SU-DHL-6 (cell line): ENCODE measurements at regions not wholly inside any gene's neighbourhood (a gene's known extent, or its start where the extent isn't known, plus 50 kb on each side); places are given as distances from the start of the nearest gene placed in this dataset.

Experiments
- H2AFZ ChIP-seq: fragments of 200-600 bp; sonication (generic); 2 replicates; pipeline ENCODE4 v1.6.1; 2014; ENCODE audit warnings: low read depth, mild to moderate bottlenecking, moderate library complexity, mixed read lengths, antibody characterized with exemption, low read length; ENCODE audit not compliant: severe bottlenecking
- H3F3A ChIP-seq: fragments of 200-600 bp; shearing (Covaris generic); 2 replicates; pipeline ENCODE4 v1.6.0; 2016; ENCODE audit warnings: antibody characterized with exemption, mild to moderate bottlenecking; ENCODE audit not compliant: insufficient read depth
- H3K27ac ChIP-seq: fragments of 200-600 bp; sonication (generic); 2 replicates; pipeline ENCODE4 v1.5.1; 2016; ENCODE audit warnings: low read depth, mild to moderate bottlenecking, low read length, moderate library complexity, mixed read lengths
- H3K27me3 ChIP-seq: fragments of 200-600 bp; sonication (generic), shearing (Covaris generic); 2 replicates; pipeline ENCODE4 v1.6.0; 2014; ENCODE audit warnings: mild to moderate bottlenecking, low read length
- H3K36me3 ChIP-seq: fragments of 200-600 bp; sonication (generic); 2 replicates; pipeline ENCODE4 v1.6.1; 2014; ENCODE audit warnings: mild to moderate bottlenecking, low read length, mixed read lengths
- H3K4me2 ChIP-seq: fragments of 300-600, 200-600 bp; shearing (Covaris generic), sonication (generic); 2 replicates; pipeline ENCODE4 v1.6.0; 2014; ENCODE audit warnings: low read length, low read depth, mild to moderate bottlenecking; ENCODE audit not compliant: poor library complexity, severe bottlenecking
- H3K4me3 ChIP-seq: fragments of 200-600 bp; sonication (generic); 2 replicates; pipeline ENCODE4 v1.5.1; 2014; ENCODE audit warnings: antibody characterized with exemption, low read length, mild to moderate bottlenecking, mixed read lengths; ENCODE audit not compliant: insufficient read depth, poor library complexity, severe bottlenecking
- H3K79me2 ChIP-seq: fragments of 200-600 bp; sonication (generic); 2 replicates; pipeline ENCODE4 v1.6.1; 2014; ENCODE audit warnings: mild to moderate bottlenecking, low read length, moderate library complexity; ENCODE audit not compliant: insufficient read depth
- H3K9ac ChIP-seq: fragments of 200-600 bp; sonication (generic); 2 replicates; pipeline ENCODE4 v1.7.0; 2014; ENCODE audit warnings: mild to moderate bottlenecking, low read length
- H3K9me2 ChIP-seq: fragments of 200-600 bp; sonication (generic); replicated peaks from 2 replicates; pipeline ENCODE4 v1.6.1; 2014; ENCODE audit warnings: low read length; ENCODE audit not compliant: insufficient read depth
- H3K9me3 ChIP-seq: fragments of 200-600 bp; sonication (generic); 2 replicates; pipeline ENCODE4 v1.6.1; 2014; ENCODE audit warnings: low read length, mixed read lengths; ENCODE audit not compliant: insufficient read depth
- H4K20me1 ChIP-seq: fragments of 200-600 bp; sonication (generic); 2 replicates; pipeline ENCODE4 v1.6.1; 2014; ENCODE audit warnings: low read depth, mild to moderate bottlenecking, antibody characterized with exemption, low read length, moderate library complexity, mixed read lengths
- CTCF ChIP-seq: fragments of 200-600 bp; sonication (generic); IDR thresholded peaks from one replicate; pipeline ENCODE4 v1.5.1; 2017; ENCODE audit warnings: antibody characterized with exemption, mild to moderate bottlenecking, low read length, moderate library complexity; ENCODE audit not compliant: insufficient read depth, poor library complexity, severe bottlenecking
- EZH2phosphoT487 ChIP-seq: fragments of 200-600 bp; sonication (generic), shearing (Covaris generic); conservative IDR thresholded peaks from 2 replicates; pipeline ENCODE4 v1.6.1; 2018; ENCODE audit warnings: mild to moderate bottlenecking, antibody characterized with exemption, low read length, moderate library complexity, mixed read lengths

GRCh38 chr21:17667256-17667655 is 54.6 kb upstream of the BTG3 start:
- no peak overlapping the region for H2AFZ ChIP-seq
- no peaks in the 10 kb centered on the region for H3K27me3 ChIP-seq
- H3K36me3 ChIP-seq = no peaks in the 10 kb centered on the region
- no peaks in the 10 kb centered on the region for H3K9me2 ChIP-seq
- no peak for TF ChIP-seq CTCF
- no peak for TF ChIP-seq EZH2phosphoT487
- no peaks in the 10 kb centered on the region for H4K20me1 ChIP-seq
- no peak overlapping the region for H3K27ac ChIP-seq
- H3F3A ChIP-seq = no peaks in the 10 kb centered on the region
- no peak overlapping the region for H3K4me3 ChIP-seq
- no peaks in the 10 kb centered on the region for H3K9me3 ChIP-seq
- no peak overlapping the region for H3K9ac ChIP-seq
- H3K79me2 ChIP-seq = no peaks in the 10 kb centered on the region
- H3K4me2 ChIP-seq = no peak overlapping the region
